IPS-18a (cell line): ENCODE measurements at regions not wholly inside any gene's neighbourhood (a gene's known extent, or its start where the extent isn't known, plus 50 kb on each side); places are given as distances from the start of the nearest gene placed in this dataset.
"Not testable (repeated sequence)": the region's sequence is repeated elsewhere in the genome, so short reads cannot be mapped to it uniquely, and the experiment has no call there.

Experiments used
- H3K27ac ChIP-seq: one replicate; pipeline ENCODE4 v1.5.1; 2013; ENCODE audit warnings: low read length
- H3K27me3 ChIP-seq: one replicate; pipeline ENCODE4 v1.6.1; 2013; ENCODE audit warnings: mild to moderate bottlenecking, low read length; ENCODE audit not compliant: control insufficient read depth, insufficient read depth
- H3K36me3 ChIP-seq: one replicate; pipeline ENCODE4 v1.6.1; 2013; ENCODE audit warnings: low read depth, low read length; ENCODE audit not compliant: control insufficient read depth
- H3K4me1 ChIP-seq: one replicate; pipeline ENCODE4 v1.6.1; 2013; ENCODE audit warnings: low read depth, low read length; ENCODE audit not compliant: control insufficient read depth
- H3K4me3 ChIP-seq: one replicate; pipeline ENCODE4 v1.5.1; 2013; ENCODE audit warnings: low read length
- H3K9ac ChIP-seq: one replicate; pipeline ENCODE4 v1.6.1; 2013; ENCODE audit warnings: mild to moderate bottlenecking, low read length, moderate library complexity
- H3K9me3 ChIP-seq: one replicate; pipeline ENCODE4 v1.6.1; 2013; ENCODE audit warnings: low read depth, low read length; ENCODE audit not compliant: control insufficient read depth

DNA sequence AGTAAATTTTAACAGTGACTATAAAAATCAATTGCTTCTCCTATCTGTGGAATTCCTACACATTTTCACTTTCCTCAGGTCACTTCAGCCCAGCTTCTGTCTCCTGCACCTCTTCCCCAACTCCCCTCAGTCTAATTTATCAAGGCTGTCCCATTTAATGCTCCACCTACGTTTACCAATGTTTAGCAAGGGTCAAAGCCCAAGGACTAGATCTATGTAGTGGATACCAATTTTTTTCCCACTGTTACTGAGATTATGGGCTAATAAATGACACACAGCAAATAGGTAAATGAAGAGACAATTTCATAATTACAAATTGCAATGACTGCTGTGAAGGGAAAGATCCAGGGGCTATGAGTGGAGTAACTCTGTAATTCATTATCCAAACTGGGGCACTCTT is 211.5 kb upstream of the RPS23 start:
- H3K4me1 ChIP-seq: no peaks in the 10 kb centered on the region
- no peak overlapping the region for H3K27ac ChIP-seq
- no peaks in the 10 kb centered on the region for H3K27me3 ChIP-seq
- H3K4me3 ChIP-seq: no peak overlapping the region
- H3K36me3 ChIP-seq: no peaks in the 10 kb centered on the region
- no peak overlapping the region for H3K9ac ChIP-seq
- H3K9me3 ChIP-seq: no peaks in the 10 kb centered on the region

DNA sequence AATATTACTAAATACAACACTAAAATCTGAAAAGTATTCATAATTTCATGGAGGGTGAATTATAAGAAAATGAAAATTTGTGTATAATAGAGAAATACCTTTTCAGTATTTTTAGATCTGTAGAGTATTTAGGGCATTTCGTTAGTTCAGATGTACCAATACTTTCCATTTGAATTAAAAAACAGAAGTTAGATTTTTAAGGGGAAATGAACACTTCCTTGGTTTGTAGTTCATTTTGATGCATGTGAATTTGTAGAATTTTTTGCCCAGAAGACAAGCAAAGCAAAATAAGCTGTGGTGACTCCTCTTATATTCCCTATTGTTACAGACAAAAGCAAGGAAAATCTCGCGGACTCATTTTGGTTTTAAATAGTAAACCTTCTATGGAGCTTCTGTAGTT is 209.0 kb upstream of the RPS23 start:
- no peaks in the 10 kb centered on the region for H3K9me3 ChIP-seq
- no peak overlapping the region for H3K27ac ChIP-seq
- no peak overlapping the region for H3K4me3 ChIP-seq
- H3K9ac ChIP-seq: no peak overlapping the region
- no peaks in the 10 kb centered on the region for H3K4me1 ChIP-seq
- no peaks in the 10 kb centered on the region for H3K36me3 ChIP-seq
- no peaks in the 10 kb centered on the region for H3K27me3 ChIP-seq

DNA sequence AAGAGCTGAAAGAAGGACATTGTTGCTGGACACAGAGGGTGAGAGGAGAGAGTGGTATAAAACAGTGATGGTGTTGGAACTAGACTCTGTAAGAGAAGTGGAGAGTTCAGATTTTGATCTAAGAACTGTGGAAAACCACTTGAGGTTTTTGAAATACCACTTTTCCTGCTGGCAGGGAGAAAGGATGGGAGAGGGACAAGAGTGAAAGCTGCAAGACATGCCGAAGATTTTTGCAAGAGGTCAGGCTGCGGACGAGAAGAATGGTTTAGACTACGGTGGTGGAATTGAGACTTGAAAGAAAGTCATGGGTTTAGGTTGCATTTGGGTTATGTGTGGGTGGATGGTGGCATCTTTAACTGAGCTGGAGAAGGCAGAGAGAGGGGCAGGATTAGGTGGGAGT is 202.2 kb upstream of the RPS23 start:
- Histone ChIP-seq H3K36me3 (no peaks in the 10 kb centered on the region), H3K27me3 (no peaks in the 10 kb centered on the region), H3K9me3 (no peaks in the 10 kb centered on the region), H3K9ac (no peak overlapping the region), H3K27ac (no peak overlapping the region), H3K4me1 (no peaks in the 10 kb centered on the region), H3K4me3 (no peak overlapping the region)

DNA sequence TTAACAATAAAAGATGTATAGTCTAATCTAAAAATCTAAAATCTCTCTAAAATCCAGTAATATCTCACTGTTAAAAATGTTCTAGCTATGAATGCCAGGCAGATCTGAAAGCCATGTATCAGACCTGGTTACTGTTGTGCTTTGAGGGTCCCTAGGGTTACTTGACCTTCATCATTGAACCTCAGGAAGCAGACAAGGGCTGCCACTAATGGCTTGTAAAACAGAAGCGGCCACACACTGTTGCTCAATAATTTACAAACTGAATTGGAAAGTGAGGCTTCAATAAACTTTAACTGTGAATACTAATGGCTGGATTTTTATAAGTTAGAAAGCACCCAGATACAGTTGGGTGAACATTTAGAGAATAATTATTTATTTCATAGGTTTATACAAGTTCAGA is 198.0 kb upstream of the RPS23 start:
- Histone ChIP-seq H3K9ac (no peak overlapping the region), H3K4me3 (no peak overlapping the region), H3K9me3 (no peaks in the 10 kb centered on the region), H3K36me3 (no peaks in the 10 kb centered on the region), H3K27ac (no peak overlapping the region), H3K4me1 (no peaks in the 10 kb centered on the region), H3K27me3 (no peaks in the 10 kb centered on the region)

DNA sequence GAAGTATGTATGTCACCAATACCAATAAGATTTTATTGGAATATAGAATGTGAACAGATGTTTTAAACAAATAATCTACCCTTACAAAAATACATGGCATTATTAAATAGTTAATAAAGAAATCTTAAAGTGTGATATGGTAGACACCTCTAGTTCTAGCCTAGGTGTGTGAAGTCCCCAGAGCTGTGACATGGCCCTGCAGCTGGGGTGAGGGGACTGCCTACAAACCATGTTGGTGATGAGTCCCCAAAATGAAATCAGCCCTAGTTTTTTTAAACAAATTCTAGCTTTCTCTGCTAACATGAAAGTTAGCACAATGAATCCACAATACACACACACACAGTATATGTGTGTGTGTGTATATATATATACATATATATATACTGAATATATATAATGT is 195.1 kb upstream of the RPS23 start:
- Histone ChIP-seq H3K9me3 (no peaks in the 10 kb centered on the region), H3K4me3 (no peak overlapping the region), H3K9ac (no peak overlapping the region), H3K36me3 (no peaks in the 10 kb centered on the region), H3K27ac (no peak overlapping the region), H3K4me1 (no peaks in the 10 kb centered on the region), H3K27me3 (no peaks in the 10 kb centered on the region)

DNA sequence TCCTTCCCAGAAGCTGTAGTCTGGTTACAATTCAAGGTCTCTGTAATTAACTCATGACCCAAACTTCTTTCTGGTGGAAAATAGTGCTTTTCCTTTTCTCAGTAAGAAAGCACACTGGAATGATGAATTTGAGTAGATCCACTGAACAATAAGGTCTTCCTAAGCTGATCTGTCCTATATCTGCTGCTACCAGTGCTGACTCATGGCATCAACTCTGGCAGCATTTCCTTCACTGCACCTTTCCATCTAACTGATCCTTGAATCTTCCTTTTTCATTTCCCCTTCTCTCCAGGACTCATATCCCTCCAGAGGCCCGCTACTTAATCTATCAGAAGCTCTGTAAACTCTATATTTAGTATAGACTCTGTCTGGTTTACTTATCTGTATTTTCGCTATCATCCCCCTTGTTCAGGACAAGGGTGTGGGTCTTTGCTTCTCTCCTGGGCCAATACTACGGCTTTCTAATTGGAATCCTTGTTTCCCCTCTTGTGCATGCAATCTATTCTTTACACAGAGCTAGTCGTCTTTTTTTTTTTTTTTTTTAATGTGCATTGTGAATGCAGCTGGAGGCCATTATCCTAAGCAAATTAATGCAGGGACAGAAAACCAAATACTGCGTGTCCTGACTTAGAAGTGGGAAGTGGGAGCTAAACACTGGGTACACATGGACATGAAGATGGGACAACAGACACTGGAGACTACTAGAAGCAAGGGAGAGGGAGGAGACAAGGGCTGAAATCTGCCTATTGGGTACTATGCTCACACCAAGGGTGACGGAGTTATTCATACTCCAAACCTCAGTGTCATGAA is 192.2 kb upstream of the RPS23 start:
- Histone ChIP-seq H3K36me3 (no peaks in the 10 kb centered on the region), H3K27ac (no peak overlapping the region)

DNA sequence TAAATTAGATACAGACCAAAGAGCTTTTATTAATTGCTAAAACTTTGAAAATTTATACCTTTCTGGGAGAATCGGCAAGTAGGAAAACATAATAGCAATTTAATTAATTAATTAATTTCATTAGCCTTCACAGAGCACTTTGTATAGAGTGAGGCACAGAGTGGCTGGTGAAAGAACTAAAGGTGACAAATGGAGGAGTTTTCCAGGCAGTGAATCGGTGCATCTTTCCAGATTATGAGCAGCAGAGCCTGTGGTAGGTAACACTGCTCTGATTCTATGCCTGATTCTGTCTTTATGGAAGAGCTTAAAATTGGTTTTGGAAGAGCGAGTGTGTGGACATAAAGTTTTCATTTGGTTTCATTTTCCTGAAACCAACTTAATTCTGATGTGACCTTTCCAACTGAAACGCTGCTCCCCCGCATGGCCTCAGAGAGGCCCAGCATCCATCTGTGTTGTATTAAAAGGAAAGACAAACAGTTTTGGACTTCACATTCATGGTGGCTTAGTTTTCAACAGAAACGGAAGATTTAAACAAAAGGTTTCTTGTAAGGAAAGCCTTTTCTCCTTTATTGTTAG is 188.9 kb upstream of the RPS23 start:
- Histone ChIP-seq H3K4me3 (no peak overlapping the region), H3K27me3 (no peaks in the 10 kb centered on the region), H3K4me1 (no peaks in the 10 kb centered on the region), H3K9ac (no peak overlapping the region), H3K36me3 (no peaks in the 10 kb centered on the region), H3K27ac (no peak overlapping the region), H3K9me3 (no peaks in the 10 kb centered on the region)

More for the DNA sequence above, 192.2 kb upstream of the RPS23 start:
- no peaks in the 10 kb centered on the region for H3K27me3 ChIP-seq
- H3K4me1 ChIP-seq: no peaks in the 10 kb centered on the region
- no peak overlapping the region for H3K9ac ChIP-seq
- no peak overlapping the region for H3K4me3 ChIP-seq
- no peaks in the 10 kb centered on the region for H3K9me3 ChIP-seq

DNA sequence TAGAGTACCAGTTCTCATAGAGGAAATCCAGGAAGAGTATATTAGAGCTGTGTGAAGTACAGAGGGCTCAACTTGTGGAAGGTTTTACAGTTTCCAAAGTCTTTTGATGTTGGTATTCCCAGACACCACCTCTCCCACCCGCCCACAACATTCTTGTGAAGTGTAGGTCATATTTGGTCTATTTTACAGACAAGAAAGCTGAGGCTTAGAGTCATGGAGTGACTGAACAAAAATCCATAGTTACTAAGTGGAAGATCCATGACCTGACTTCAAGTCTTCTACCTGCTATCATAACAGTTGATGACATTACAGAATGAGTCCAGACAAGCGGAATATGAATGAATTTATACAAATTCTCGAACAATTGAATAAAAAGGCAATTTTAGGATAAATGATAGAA is 187.1 kb upstream of the RPS23 start:
- no peak overlapping the region for H3K4me3 ChIP-seq
- H3K4me1 ChIP-seq: no peaks in the 10 kb centered on the region
- no peaks in the 10 kb centered on the region for H3K9me3 ChIP-seq
- H3K27me3 ChIP-seq: no peaks in the 10 kb centered on the region
- H3K36me3 ChIP-seq: no peaks in the 10 kb centered on the region
- H3K9ac ChIP-seq: no peak overlapping the region
- H3K27ac ChIP-seq: no peak overlapping the region

DNA sequence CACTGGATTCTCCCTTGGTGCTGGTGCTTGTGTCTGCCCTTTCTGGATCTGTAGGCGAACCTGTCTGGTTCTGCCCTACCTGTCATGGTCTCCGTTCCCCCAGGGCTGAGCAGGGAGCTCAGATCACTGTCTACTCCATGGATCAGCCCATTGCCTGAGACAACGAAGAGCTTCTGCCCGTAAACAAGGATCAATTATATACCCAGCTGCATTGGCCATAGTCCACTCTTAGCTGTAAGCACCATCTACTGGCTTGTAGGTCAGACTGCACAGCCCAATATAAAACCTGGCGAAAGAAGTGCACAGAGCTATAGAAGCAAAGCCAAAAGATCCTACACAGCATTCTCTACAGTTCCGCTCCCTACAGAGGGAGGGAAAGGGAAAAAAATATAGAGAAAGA is 181.5 kb upstream of the RPS23 start:
- H3K27me3 ChIP-seq: no peaks in the 10 kb centered on the region
- no peak overlapping the region for H3K9ac ChIP-seq
- no peaks in the 10 kb centered on the region for H3K9me3 ChIP-seq
- no peak overlapping the region for H3K4me3 ChIP-seq
- H3K4me1 ChIP-seq: no peaks in the 10 kb centered on the region
- no peaks in the 10 kb centered on the region for H3K36me3 ChIP-seq
- no peak overlapping the region for H3K27ac ChIP-seq

DNA sequence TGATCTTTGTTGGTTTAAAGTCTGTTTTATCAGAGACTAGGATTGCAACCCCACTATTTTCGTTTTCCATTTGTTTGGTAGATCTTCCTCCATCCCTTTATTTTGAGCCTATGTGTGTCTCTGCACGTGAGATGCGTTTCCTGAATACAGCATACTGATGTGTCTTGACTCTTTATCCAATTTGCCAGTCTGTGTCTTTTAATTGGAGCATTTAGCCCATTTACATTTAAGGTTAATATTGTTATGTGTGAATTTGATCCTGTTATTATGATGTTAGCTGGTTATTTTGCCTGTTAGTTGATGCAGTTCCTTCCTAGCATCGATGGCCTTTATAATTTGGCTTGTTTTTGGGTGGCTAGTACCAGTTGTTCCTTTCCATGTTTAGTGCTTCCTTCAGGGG is 177.2 kb upstream of the RPS23 start:
- not testable (repeated sequence) for H3K4me3 ChIP-seq, H3K4me1 ChIP-seq, H3K36me3 ChIP-seq, H3K27ac ChIP-seq, H3K27me3 ChIP-seq, H3K9ac ChIP-seq, H3K9me3 ChIP-seq

DNA sequence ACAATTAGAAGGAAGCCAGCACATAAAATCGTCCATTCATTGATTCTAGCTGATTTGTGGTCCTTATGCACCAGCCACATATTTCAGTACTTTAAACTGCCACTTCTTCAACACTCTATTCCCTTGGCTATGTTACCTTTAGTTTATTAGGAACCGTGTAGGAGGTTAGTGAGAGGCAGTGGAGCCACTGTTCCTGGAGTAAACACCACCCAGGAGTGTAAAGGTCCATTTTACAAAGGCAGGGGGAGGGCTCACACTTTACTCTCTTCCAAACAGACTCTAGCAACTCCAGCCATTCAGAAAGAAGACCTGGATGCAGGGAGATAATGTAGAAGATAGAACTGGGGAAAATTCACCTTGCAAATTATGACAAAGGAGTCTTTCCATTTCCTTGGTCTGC is 170.2 kb upstream of the RPS23 start:
- H3K4me3 ChIP-seq: no peak overlapping the region

DNA sequence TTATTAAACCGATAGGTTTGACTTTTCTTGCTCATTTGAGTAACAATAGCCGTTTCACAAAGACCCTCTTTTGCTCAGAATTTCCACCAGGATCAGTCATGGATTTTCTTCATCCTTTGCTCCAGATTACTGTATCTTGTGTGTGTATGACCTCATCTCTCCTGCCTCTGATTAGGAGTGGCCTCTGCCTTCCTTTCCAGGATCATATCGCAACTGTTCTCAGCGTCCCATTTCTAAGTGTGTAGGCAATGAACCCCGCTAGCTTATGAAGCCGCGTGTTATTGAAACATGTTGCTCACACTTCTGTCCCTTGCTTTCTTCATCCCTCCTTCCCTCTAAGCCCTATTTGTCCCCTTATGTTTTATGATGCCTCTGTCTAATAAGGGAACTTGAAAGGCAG is 169.8 kb upstream of the RPS23 start:
- no peaks in the 10 kb centered on the region for H3K9me3 ChIP-seq
- no peaks in the 10 kb centered on the region for H3K4me1 ChIP-seq
- no peak overlapping the region for H3K27ac ChIP-seq
- no peak overlapping the region for H3K9ac ChIP-seq
- no peaks in the 10 kb centered on the region for H3K27me3 ChIP-seq
- H3K36me3 ChIP-seq: no peaks in the 10 kb centered on the region
- no peak overlapping the region for H3K4me3 ChIP-seq

More for the DNA sequence above, 170.2 kb upstream of the RPS23 start:
- H3K4me1 ChIP-seq: no peaks in the 10 kb centered on the region
- no peak overlapping the region for H3K9ac ChIP-seq
- no peaks in the 10 kb centered on the region for H3K36me3 ChIP-seq
- no peak overlapping the region for H3K27ac ChIP-seq
- H3K9me3 ChIP-seq: no peaks in the 10 kb centered on the region
- H3K27me3 ChIP-seq: no peaks in the 10 kb centered on the region
